ENCODE measurements at regions not wholly inside any gene's neighbourhood (a gene's known extent, or its start where the extent isn't known, plus 50 kb on each side); places are given as distances from the start of the nearest gene placed in this dataset.

DNA sequence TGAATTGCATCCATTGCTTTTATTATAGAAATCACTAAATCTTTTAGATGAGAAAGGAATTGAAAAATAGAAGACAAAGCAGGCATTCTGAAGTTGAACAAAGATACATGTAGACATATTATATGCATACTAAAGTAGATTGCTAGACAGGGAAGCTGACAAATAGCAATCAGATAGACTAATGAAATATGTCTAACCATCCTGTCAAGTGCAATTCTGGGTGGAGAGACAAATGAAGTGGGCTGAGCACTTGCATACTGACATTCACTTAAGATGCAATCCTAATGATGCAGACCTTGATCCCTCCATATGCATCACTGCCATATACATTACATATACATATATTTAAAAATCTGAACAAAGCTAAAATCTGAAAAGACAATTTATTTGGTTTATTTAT is 1130.0 kb upstream of the CDH6 start:
- no peak for DNase-seq

GRCh38 chr5:30051976-30052375 is 1141.5 kb upstream of the CDH6 start:
- no peak for DNase-seq

DNA sequence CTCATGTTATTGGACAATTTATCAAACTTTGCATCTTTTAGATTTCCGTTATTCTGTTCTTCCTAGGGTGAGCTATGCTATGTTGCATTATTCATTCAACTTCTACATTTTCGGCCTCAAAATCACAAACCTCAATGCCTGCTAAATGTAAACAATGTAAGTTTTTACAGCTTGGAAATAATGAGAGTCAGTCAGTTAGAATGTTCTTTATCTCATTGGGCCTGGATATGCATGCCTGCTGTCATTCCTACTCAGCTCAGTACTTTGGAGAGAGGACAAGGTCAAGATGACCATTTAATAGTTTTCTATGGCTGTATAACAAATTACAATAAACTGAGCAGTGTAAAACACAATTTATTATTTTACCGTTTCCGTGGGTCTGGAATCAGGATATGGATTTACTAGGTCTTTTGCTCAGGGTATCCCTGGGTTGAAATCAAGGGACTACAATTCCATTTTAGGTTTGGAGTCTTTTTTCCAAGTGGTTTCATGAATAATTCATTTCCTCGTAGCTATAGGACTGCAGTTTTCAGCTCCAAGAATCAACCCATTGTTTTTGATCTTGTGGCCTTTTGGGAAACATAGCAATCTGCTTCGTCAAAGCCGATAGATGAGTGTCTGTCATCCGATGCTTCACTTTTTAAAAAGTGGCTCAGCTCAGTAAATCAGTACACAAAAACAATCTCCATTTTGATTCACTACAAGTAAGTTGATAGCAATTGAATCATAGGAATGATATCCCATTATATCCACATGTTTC is 1143.2 kb upstream of the CDH6 start:
- no peak for DNase-seq

GRCh38 chr5:30042677-30043076 is 1150.8 kb upstream of the CDH6 start:
- no peak for DNase-seq

GRCh38 chr5:30041831-30042385 is 1151.6 kb upstream of the CDH6 start:
- DNase-seq: no peak

DNA sequence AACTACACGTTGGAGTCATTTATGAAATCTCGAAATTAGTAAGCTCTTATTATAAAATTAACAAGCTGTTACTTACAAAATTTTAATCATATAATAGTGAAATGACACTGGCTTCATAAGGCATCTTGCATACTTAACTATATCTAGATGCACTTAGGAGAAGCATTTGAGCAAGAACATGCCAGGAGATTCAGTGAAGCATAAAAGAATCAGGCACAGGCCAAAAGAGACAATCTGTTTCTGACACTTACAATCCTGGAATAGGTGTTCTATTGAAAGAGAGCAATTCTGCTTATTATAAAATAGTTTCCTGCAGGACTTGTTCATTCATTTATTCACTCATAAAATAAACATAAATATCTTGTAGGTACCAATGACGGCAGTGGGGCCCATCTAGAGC is 1152.2 kb upstream of the CDH6 start:
- no peak for DNase-seq

DNA sequence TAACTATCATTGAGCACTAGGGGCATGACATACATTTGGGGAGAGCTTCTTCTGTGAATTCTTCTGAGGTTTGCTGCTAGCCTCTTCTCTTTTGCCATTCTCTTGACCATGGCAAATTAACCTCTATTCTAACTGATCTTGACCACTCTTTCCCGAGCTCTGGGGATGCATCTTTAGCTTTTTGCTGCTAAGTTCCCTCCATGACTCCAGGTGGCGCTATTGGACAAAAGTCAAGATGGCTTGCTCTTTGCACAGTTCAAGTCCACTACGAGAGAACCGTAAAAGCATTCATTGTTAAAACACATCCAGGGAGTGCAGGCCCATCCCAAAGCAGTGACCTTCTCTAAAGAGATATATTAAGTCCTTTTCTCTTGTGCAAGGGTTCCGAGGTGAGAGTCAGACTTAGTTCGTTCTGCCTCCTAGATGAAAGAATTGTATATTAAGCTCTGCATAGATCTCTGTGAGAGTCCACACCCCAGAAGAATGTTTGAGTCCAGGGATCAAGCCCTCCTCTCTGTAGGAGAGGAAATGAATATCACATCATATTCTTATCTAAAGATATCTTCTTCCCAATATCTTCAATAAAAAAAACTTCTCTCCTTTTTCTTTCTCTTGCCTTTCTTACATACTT is 1152.9 kb upstream of the CDH6 start:
- DNase-seq: peak; percentile 54

GRCh38 chr5:30039379-30039778 is 1154.1 kb upstream of the CDH6 start:
- no peak for DNase-seq

DNA sequence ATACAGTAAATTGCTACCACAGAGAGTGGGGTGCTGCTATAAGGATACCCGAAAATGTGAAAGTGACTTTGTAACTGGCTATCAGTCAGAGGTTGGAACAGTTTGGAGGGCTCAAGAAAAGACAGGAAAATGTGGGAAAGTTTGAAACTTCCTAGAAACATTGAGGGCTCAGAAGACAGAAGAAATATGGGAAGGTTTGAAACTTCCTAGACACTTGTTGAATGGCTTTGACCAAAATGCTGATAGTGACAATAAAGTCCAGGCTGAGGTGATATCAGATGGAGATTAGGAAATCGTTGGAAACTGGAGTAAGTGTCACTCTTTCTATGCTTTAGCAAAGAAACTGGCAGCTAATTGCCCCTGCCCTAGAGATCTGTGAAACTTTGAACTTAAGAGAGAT is 1158.6 kb upstream of the CDH6 start:
- DNase-seq: no peak

DNA sequence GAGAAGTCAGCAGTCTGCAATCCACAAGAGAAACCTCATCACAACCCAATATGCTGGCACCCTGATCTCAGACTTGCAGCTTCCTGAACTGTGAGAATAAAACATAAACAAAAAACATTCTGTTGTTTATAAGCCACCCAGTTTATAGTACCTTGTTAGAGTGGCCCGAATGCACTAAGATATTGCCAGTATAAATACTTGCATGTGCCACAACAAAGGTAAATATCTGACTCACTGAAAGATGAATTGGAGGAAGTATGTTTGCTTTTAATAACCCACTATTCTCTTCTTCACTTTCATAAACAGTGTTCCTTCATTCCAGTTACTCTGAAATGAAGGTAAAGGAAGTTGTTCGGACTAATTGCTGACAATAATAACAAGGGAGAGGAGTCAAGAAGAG is 1163.4 kb upstream of the CDH6 start:
- no peak for DNase-seq

GRCh38 chr5:30001826-30002225 is 1191.7 kb upstream of the CDH6 start:
- DNase-seq: no peak

DNA sequence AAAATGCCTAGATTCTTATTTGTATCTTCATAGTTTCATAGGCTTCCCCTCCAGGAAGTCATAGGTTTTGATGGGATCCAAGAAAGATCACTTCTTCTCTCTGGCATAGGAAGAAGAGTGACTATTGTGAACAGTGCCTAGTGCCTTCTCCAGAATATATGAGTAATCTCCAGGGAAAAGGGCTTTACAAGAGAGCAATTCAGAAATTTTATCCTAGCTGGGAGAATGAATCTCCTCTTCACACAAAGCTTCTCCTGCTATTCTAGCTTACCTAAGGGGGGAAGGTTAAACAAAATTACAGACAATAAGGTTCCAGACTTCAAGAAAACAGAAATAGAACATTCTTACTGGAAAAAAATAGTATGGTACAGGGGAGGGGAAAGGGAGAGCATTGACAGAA is 1193.3 kb upstream of the CDH6 start:
- DNase-seq: no peak

- no peak for DNase-seq
Observed at GRCh38 chr5:29995154-29995553, 1198.3 kb upstream of the CDH6 start.

DNA sequence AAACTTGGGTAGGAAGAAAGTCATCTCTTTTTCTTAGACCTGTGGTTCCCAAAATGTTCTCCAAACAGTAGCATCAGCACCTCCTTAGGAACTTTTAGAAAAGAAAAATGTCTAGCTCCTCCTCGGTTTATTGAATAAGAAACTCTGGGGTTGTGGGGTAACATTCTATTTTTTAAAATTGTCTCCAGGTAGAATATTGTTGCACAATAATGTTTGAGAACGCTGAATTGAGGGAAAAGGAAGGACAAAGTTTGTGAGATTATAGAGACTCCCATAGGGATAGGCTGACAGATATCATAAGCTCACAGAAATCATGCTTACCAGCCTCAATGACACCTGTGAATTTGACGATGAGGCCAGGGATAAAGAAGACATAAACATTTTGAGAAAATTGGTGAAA is 1199.0 kb upstream of the CDH6 start:
- no peak for DNase-seq

- no peak for DNase-seq
Observed at GRCh38 chr5:29993286-29993685, 1200.2 kb upstream of the CDH6 start.

DNA sequence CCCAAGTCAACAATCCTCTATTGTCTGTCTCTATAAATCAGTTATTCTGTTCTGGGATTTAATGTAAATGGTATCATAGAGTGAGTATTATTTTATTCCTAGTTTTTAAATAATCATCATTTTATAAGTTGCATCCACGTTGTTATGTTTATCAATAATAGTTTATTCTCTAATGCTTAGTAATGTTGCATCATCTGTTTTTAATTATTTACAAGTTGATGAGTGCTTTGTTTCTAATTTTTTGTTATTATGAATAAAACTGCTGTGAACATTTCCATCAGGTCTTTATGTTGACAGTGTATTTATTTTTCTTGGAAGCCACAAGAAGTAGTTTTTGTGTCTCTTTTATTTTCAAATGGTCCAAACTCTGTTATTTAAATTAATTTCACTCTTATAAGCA is 1201.2 kb upstream of the CDH6 start:
- DNase-seq: no peak

DNA sequence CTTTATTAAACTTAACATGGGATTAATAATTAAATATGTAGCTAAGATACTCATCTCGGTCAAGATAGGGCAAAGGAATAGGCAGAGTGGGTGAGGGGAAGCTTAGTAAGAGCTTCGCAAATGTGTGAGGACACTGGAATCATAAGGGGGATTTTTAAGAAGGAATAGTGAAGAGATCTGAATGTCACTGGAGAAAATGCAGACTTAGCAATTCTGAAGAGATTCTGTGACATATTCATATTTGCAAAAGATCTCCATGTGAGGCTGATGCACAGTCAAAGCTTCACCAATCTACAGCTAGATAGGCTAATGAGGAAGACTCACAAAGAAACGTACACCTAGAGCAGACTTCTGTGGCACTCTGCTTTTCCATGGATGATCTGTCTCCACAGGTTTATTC is 1202.8 kb upstream of the CDH6 start:
- no peak for DNase-seq

GRCh38 chr5:29984156-29984540 is 1209.3 kb upstream of the CDH6 start:
- DNase-seq: no peak

DNA sequence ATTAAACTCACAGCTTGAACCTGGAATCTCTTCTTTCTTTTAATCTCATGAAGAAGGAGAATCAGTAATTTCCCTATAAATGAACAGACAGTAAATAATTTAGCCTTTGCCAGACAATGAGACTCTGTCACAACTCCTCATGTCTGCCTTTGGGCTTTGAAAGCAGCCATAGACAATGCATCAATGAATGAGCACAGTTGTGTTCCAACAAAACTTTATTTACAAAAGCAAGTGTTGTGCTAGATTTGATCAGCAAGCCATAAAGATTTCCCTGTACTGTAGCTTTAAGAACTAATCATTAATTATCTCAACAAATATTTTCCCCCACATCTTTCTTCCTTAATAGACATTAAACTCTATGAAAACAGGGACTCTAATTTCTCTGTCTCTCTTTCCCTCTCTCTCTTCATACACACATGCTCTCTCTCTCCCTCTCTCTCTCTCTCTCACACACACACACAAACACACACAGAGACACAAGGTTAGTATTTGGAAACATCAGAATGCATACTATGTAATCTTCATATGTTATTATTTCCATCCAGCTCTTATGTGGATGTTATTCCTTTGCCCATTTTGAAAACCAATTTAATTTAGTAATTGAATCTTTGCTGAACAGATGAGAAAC is 1209.8 kb upstream of the CDH6 start:
- DNase-seq: no peak

- no peak for DNase-seq
Observed at GRCh38 chr5:29982457-29982856, 1211.0 kb upstream of the CDH6 start.

GRCh38 chr5:29972597-29972996 is 1220.9 kb upstream of the CDH6 start:
- DNase-seq: no peak

GRCh38 chr5:29963956-29964355 is 1229.5 kb upstream of the CDH6 start:
- peak; percentile 5 for DNase-seq

DNA sequence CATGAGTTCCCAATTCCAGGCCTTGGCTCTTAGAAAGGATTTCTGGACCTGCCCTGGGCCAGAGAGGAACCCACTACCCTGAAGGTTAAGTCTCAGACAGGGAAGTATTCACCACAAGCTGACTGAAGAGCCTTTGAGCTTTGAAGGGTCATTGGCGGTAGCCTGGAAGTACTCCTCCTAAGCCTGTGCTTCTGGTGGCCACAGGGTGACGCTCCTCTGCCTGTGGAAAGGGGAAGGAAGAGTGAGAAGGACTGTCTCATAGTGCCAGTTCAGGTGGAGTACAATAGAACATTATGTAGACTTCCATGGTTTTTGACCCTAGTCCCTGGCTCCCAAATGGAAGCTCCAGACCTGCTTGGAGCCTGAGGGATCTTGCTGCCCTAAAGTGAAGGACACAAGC is 1233.2 kb upstream of the CDH6 start:
- no peak for DNase-seq
